ENCODE measurements at regions not wholly inside any gene's neighbourhood (a gene's known extent, or its start where the extent isn't known, plus 50 kb on each side); places are given as distances from the start of the nearest gene placed in this dataset.

- H2AFZ ChIP-seq (ENCODE audit: low read length), result no peak overlapping the region
- H3K9me3 ChIP-seq (ENCODE audit: control insufficient read depth, insufficient read depth, low read depth, low read length), result no peaks in the 10 kb centered on the region
- H3K36me3 ChIP-seq (ENCODE audit: control insufficient read depth, insufficient read depth, low read length), result no peaks in the 10 kb centered on the region
- H4K20me1 ChIP-seq (ENCODE audit: control insufficient read depth, extremely low read depth, insufficient read depth, low read length), result no peaks in the 10 kb centered on the region
- H3K4me3 ChIP-seq (replicated peaks in 1 of 4; ENCODE audit: control extremely low read depth in 1 of 4, insufficient read depth in 1 of 4, low read depth in 3 of 4, low read length in 4 of 4), result no peak overlapping the region
- peak overlapping the region; percentile 77 for H3K27ac ChIP-seq (ENCODE audit: insufficient read depth, low read length)
- H3K27me3 ChIP-seq (ENCODE audit: control insufficient read depth, insufficient read depth, low read length), result no peaks in the 10 kb centered on the region
- H3K4me2 ChIP-seq (ENCODE audit: extremely low read depth, insufficient read depth, low read length), result peak overlapping the region; percentile 38
- TF ChIP-seq EZH2 (IDR thresholded peaks at IDR 0.05; ENCODE audit: low read length, missing control alignments), result no peak
- TF ChIP-seq CTCF (conservative IDR thresholded peaks at IDR 0.05 in 1 of 2, IDR thresholded peaks at IDR 0.05 in 1 of 2; ENCODE audit: low read depth in 1 of 2, low read length in 2 of 2), result no peak
- H3K9ac ChIP-seq (ENCODE audit: insufficient read depth, low read length), result no peak overlapping the region
- H3K79me2 ChIP-seq (ENCODE audit: control insufficient read depth, insufficient read depth, low read length), result no peaks in the 10 kb centered on the region
- DNase-seq (ENCODE audit: low read depth in 2 of 2), result no peak
- H3K4me1 ChIP-seq (ENCODE audit: control insufficient read depth, extremely low read depth, insufficient read depth, low read length), result peaks cover 25% of the 10 kb centered on the region
Measured at GRCh38 chr15:62896380-62896866, 146.1 kb upstream of the TPM1 start.

- TF ChIP-seq CTCF (conservative IDR thresholded peaks at IDR 0.05 in 1 of 2, IDR thresholded peaks at IDR 0.05 in 1 of 2; ENCODE audit: low read depth in 1 of 2, low read length in 2 of 2) (peak in 1 of 2 donors; percentile 1), EZH2 (IDR thresholded peaks at IDR 0.05; ENCODE audit: low read length, missing control alignments) (no peak)
- H3K4me2 ChIP-seq (ENCODE audit: extremely low read depth, insufficient read depth, low read length), result peak overlapping the region; percentile 17
- H3K27ac ChIP-seq (ENCODE audit: insufficient read depth, low read length), result peak overlapping the region; percentile 77
- H3K36me3 ChIP-seq (ENCODE audit: control insufficient read depth, insufficient read depth, low read length), result no peaks in the 10 kb centered on the region
- H4K20me1 ChIP-seq (ENCODE audit: control insufficient read depth, extremely low read depth, insufficient read depth, low read length), result no peaks in the 10 kb centered on the region
- no peak overlapping the region for H3K9ac ChIP-seq (ENCODE audit: insufficient read depth, low read length)
- DNase-seq (ENCODE audit: low read depth in 2 of 2), result peak; percentile 98 to 99
- no peaks in the 10 kb centered on the region for H3K9me3 ChIP-seq (ENCODE audit: control insufficient read depth, insufficient read depth, low read depth, low read length)
- no peak overlapping the region for H3K4me3 ChIP-seq (replicated peaks in 1 of 4; ENCODE audit: control extremely low read depth in 1 of 4, insufficient read depth in 1 of 4, low read depth in 3 of 4, low read length in 4 of 4)
- H3K79me2 ChIP-seq (ENCODE audit: control insufficient read depth, insufficient read depth, low read length), result no peaks in the 10 kb centered on the region
- no peaks in the 10 kb centered on the region for H3K27me3 ChIP-seq (ENCODE audit: control insufficient read depth, insufficient read depth, low read length)
- H3K4me1 ChIP-seq (ENCODE audit: control insufficient read depth, extremely low read depth, insufficient read depth, low read length), result peaks cover 25% of the 10 kb centered on the region
- H2AFZ ChIP-seq (ENCODE audit: low read length), result no peak overlapping the region
Measured at GRCh38 chr15:62896969-62897486, 145.5 kb upstream of the TPM1 start.

GRCh38 chr15:62897634-62898033 is 144.9 kb upstream of the TPM1 start:
- Histone ChIP-seq H3K79me2 (ENCODE audit: control insufficient read depth, insufficient read depth, low read length) (no peaks in the 10 kb centered on the region), H3K4me1 (ENCODE audit: control insufficient read depth, extremely low read depth, insufficient read depth, low read length) (peaks cover 25% of the 10 kb centered on the region), H3K4me3 (replicated peaks in 1 of 4; ENCODE audit: control extremely low read depth in 1 of 4, insufficient read depth in 1 of 4, low read depth in 3 of 4, low read length in 4 of 4) (no peak overlapping the region), H3K4me2 (ENCODE audit: extremely low read depth, insufficient read depth, low read length) (no peak overlapping the region), H3K27ac (ENCODE audit: insufficient read depth, low read length) (no peak overlapping the region), H3K9me3 (ENCODE audit: control insufficient read depth, insufficient read depth, low read depth, low read length) (no peaks in the 10 kb centered on the region), H3K36me3 (ENCODE audit: control insufficient read depth, insufficient read depth, low read length) (no peaks in the 10 kb centered on the region), H3K27me3 (ENCODE audit: control insufficient read depth, insufficient read depth, low read length) (no peaks in the 10 kb centered on the region), H3K9ac (ENCODE audit: insufficient read depth, low read length) (no peak overlapping the region), H2AFZ (ENCODE audit: low read length) (no peak overlapping the region), H4K20me1 (ENCODE audit: control insufficient read depth, extremely low read depth, insufficient read depth, low read length) (no peaks in the 10 kb centered on the region)
- DNase-seq (ENCODE audit: low read depth in 2 of 2), result no peak
- no peak for TF ChIP-seq EZH2 (IDR thresholded peaks at IDR 0.05; ENCODE audit: low read length, missing control alignments)
- TF ChIP-seq CTCF (conservative IDR thresholded peaks at IDR 0.05 in 1 of 2, IDR thresholded peaks at IDR 0.05 in 1 of 2; ENCODE audit: low read depth in 1 of 2, low read length in 2 of 2), result no peak

Measured in fibroblast of lung (primary cell).